ENCODE measurements at regions not wholly inside any gene's neighbourhood (a gene's known extent, or its start where the extent isn't known, plus 50 kb on each side); places are given as distances from the start of the nearest gene placed in this dataset.
A peak's percentile ranks its signal among the peaks of the same experiment; 100 is the strongest.
"Not testable (repeated sequence)": the region's sequence is repeated elsewhere in the genome, so short reads cannot be mapped to it uniquely, and the experiment has no call there.

- ATAC-seq (ENCODE audit: low read depth in 2 of 2) (no peak), DNase-seq (no peak)
- peaks cover 0 to 6% (median 0%) of the 10 kb centered on the region in 3 donors for H3K4me1 Mint-ChIP-seq
- H3K4me3 Mint-ChIP-seq = no peak overlapping the region
- H3K27me3 Mint-ChIP-seq = peaks cover under 1 to 13% (median 12%) of the 10 kb centered on the region in 3 donors
- H3K27ac Mint-ChIP-seq = no peak overlapping the region
- no peaks in the 10 kb centered on the region for H3K36me3 Mint-ChIP-seq
- no peaks in the 10 kb centered on the region for H3K9me3 Mint-ChIP-seq
Measured at GRCh38 chr4:98828801-98829200, 100.1 kb downstream of the EIF4E start.

DNA sequence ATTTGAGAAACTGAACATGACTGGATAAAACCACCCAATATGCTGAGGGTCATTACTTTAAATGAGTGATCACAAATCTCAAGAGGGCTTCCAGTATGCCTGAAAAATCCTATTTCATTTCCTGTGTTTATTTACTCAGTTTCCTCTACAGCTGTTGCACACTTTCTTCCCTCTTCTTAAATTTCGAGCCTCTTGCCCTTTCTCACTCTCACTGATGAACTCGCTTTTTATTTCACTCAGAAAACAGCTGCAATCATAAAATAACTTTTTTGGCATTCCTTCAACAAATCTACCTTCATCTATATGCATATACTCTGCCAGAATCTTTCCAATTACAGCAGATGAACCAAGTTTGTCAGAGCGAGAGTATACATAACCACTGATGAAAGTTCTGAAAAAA, 101.3 kb downstream of the EIF4E start:
- Mint-ChIP-seq H3K9me3 (no peaks in the 10 kb centered on the region), H3K4me3 (no peak overlapping the region), H3K27me3 (peaks cover 4 to 13% (median 12%) of the 10 kb centered on the region in 3 donors), H3K4me1 (peaks cover 0 to 6% (median 0%) of the 10 kb centered on the region in 3 donors), H3K36me3 (no peaks in the 10 kb centered on the region), H3K27ac (no peak overlapping the region)
- DNase-seq (no peak), ATAC-seq (ENCODE audit: low read depth in 2 of 2) (no peak)

- Mint-ChIP-seq H3K36me3 (no peaks in the 10 kb centered on the region), H3K9me3 (peaks cover 0 to 7% (median 0%) of the 10 kb centered on the region in 7 donors), H3K27ac (peak overlapping the region in 1 of 6 donors; percentile 1), H3K4me3 (no peak overlapping the region), H3K4me1 (peaks cover 0 to 1% (median 0%) of the 10 kb centered on the region in 3 donors), H3K27me3 (peaks cover 3 to 18% (median 7%) of the 10 kb centered on the region in 3 donors)
- ATAC-seq (ENCODE audit: low read depth in 2 of 2) (no peak), DNase-seq (no peak)
Measured at GRCh38 chr4:98822144-98822543, 106.8 kb downstream of the EIF4E start.

DNA sequence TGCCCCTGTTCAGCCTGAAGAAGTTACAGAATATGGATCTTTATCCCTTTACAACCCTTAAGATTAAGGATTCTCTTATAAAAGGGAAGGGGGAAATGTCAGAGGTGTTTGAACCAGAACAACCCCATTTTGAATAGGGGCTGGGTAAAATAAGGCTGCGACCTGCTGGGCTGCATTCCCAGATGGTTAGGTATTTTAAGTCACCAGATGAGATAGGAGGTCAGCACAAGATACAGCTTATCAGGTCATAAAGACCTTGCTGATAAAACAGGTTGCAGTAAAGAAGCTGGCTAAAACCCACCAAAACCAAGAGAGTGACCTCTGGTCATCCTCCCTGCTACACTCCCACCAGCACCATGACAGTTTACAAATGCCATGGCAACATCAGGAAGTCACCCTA, 110.8 kb downstream of the EIF4E start:
- peaks cover 0 to 18% (median 5%) of the 10 kb centered on the region in 7 donors for H3K9me3 Mint-ChIP-seq
- DNase-seq; H3K27ac Mint-ChIP-seq; H3K36me3 Mint-ChIP-seq; ATAC-seq (ENCODE audit: low read depth in 2 of 2); H3K4me1 Mint-ChIP-seq; H3K4me3 Mint-ChIP-seq: not testable (repeated sequence)
- H3K27me3 Mint-ChIP-seq = peaks cover 3 to 15% (median 10%) of the 10 kb centered on the region in 3 donors

DNA sequence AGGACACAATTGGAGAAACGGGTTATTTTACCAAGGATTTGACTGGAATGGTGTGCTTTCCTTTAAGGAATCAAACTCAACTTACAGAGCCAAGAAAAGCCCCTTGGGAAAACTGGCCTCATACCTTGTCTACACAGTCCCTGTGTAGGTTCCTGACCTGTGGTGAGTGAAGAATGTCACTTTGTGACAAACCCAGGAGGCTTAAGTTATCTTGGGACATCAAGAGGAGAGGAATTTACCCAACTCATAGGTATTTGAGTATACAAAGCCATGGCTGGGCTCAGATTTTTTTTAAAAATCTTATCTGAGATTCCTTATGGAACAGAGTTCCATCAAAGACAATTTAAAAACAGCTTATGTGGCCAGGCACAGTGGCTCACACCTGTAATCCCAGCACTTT, 112.1 kb downstream of the EIF4E start:
- Mint-ChIP-seq H3K36me3 (no peaks in the 10 kb centered on the region), H3K4me3 (no peak overlapping the region), H3K9me3 (peaks cover 0 to 18% (median 5%) of the 10 kb centered on the region in 7 donors), H3K4me1 (no peaks in the 10 kb centered on the region), H3K27ac (no peak overlapping the region), H3K27me3 (peaks cover 3 to 15% (median 10%) of the 10 kb centered on the region in 3 donors)
- DNase-seq (no peak), ATAC-seq (ENCODE audit: low read depth in 2 of 2) (no peak)

- no peak for ATAC-seq (ENCODE audit: low read depth in 2 of 2)
- H3K27me3 Mint-ChIP-seq = peaks cover 3 to 15% (median 10%) of the 10 kb centered on the region in 3 donors
- no peak for DNase-seq
Measured at GRCh38 chr4:98816386-98816785, 112.5 kb downstream of the EIF4E start.

GRCh38 chr4:98804403-98804802, 124.5 kb downstream of the EIF4E start:
- no peak overlapping the region for H3K27ac Mint-ChIP-seq
- H3K36me3 Mint-ChIP-seq = no peaks in the 10 kb centered on the region
- no peak overlapping the region for H3K4me3 Mint-ChIP-seq
- peaks cover 0 to 1% (median 0%) of the 10 kb centered on the region in 7 donors for H3K9me3 Mint-ChIP-seq
- H3K27me3 Mint-ChIP-seq = peaks cover 8 to 13% (median 12%) of the 10 kb centered on the region in 3 donors
- no peaks in the 10 kb centered on the region for H3K4me1 Mint-ChIP-seq
- ATAC-seq (ENCODE audit: low read depth in 2 of 2) = no peak
- no peak for DNase-seq

More at GRCh38 chr4:98816386-98816785, 112.5 kb downstream of the EIF4E start:
- Mint-ChIP-seq H3K4me3 (no peak overlapping the region), H3K27ac (no peak overlapping the region), H3K4me1 (no peaks in the 10 kb centered on the region), H3K36me3 (no peaks in the 10 kb centered on the region), H3K9me3 (peaks cover 0 to 18% (median 5%) of the 10 kb centered on the region in 7 donors)

DNA sequence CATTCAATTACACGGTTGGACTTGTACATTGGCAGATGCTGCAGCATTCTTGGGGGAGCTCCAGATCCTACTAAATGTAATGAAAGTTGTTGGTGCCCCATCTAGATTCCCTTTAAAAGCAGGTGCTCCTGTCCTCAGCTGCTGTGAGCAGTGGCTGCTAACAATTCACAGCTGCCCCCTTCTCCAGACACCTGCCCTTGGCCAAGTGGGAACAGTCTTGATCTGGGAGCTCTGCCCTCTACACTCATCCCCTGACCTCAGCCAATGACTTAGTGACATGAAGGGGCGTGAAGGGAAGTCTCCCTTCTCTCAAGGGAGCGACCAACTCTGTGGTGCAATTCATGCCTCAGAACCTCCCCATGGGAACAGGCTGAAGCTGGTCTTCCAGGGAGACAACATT, 125.7 kb downstream of the EIF4E start:
- peaks cover 5 to 16% (median 12%) of the 10 kb centered on the region in 3 donors for H3K27me3 Mint-ChIP-seq
- ATAC-seq (ENCODE audit: low read depth in 2 of 2) = no peak

DNA sequence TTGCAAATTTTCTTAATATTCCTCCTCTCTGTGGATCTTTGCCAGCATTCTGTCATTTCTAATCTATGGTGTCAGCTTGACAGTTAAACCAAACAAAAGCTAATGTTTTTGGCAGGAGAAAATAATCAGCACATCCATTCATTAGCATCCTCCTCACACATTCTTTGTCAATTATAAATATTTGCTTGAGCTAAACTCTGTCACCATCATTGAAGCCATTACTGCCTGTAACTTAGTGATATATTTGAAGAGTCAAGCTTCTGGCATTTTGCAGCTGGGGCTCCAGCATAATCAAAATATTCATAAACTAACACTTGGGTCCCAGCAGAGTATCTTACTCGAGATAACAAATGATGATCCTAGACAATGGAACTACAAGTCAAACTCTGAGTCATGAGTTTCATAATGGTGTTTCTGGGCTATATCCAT, 126.1 kb downstream of the EIF4E start:
- H3K36me3 Mint-ChIP-seq = no peaks in the 10 kb centered on the region
- no peak for ATAC-seq (ENCODE audit: low read depth in 2 of 2)
- H3K4me3 Mint-ChIP-seq = no peak overlapping the region
- peaks cover 5 to 16% (median 12%) of the 10 kb centered on the region in 3 donors for H3K27me3 Mint-ChIP-seq
- H3K27ac Mint-ChIP-seq = peak overlapping the region in 1 of 6 donors; percentile 16
- no peak for DNase-seq
- no peaks in the 10 kb centered on the region for H3K4me1 Mint-ChIP-seq
- H3K9me3 Mint-ChIP-seq = peaks cover 0 to 3% (median 0%) of the 10 kb centered on the region in 7 donors

More for the DNA sequence above, 125.7 kb downstream of the EIF4E start:
- Mint-ChIP-seq H3K4me3 (no peak overlapping the region), H3K36me3 (no peaks in the 10 kb centered on the region), H3K9me3 (peaks cover 0 to 3% (median 0%) of the 10 kb centered on the region in 7 donors), H3K27ac (no peak overlapping the region), H3K4me1 (no peaks in the 10 kb centered on the region)
- no peak for DNase-seq

DNA sequence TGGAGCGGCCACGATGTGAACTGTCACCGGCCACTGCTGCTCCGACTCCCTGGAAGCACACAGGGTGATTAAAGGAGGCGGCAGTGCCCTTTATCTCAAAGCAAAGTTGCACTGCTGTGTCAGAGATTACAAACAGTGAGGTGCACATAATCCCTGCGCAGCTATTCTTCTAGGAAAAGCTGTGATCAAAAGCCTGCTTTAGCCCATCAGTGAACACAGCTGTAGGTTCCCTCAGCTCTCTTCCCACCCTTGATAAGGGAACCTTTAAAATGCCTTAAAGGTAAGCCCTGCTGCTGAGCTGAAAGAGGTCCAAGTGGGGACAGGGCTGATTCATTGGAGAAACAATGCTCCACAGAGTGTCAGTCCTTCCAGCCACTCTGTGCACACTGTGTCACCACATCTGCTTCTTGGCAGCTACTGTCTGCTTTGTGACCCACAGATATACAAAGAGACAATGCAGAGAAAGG, 127.6 kb downstream of the EIF4E start:
- Mint-ChIP-seq H3K4me1 (no peaks in the 10 kb centered on the region), H3K36me3 (no peaks in the 10 kb centered on the region), H3K27me3 (peaks cover 11 to 23% (median 12%) of the 10 kb centered on the region in 3 donors), H3K27ac (no peak overlapping the region), H3K4me3 (no peak overlapping the region), H3K9me3 (peaks cover 0 to 3% (median 0%) of the 10 kb centered on the region in 7 donors)
- ATAC-seq (ENCODE audit: low read depth in 2 of 2) (no peak), DNase-seq (no peak)

DNA sequence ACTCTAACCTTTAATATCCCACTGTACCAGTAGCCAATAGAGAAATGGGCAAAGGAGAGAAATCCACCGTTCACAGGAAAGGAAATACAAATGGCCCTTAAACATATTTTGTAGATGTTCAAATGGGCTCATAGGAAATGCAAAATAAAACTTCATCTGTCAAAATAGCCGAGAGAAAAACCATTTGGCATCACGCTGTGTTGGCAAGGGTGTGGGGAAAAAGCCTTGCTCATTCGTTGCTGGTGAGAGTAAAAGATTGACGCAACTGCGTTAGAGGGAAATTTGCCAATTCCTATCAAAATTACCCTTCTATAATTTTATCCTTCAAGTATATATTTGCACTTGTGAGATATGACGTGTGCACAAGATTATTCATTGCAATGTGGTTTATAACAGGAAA, 131.9 kb downstream of the EIF4E start:
- Mint-ChIP-seq H3K36me3 (no peaks in the 10 kb centered on the region), H3K27me3 (peaks cover 7 to 15% (median 11%) of the 10 kb centered on the region in 3 donors), H3K4me1 (no peaks in the 10 kb centered on the region), H3K4me3 (no peak overlapping the region), H3K27ac (no peak overlapping the region), H3K9me3 (peaks cover 0 to 3% (median 0%) of the 10 kb centered on the region in 7 donors)
- no peak for DNase-seq
- no peak for ATAC-seq (ENCODE audit: low read depth in 2 of 2)

GRCh38 chr4:98794565-98795205, 134.2 kb downstream of the EIF4E start:
- Mint-ChIP-seq H3K36me3 (no peaks in the 10 kb centered on the region), H3K27me3 (peaks cover 3 to 13% (median 11%) of the 10 kb centered on the region in 3 donors), H3K4me1 (no peaks in the 10 kb centered on the region), H3K27ac (no peak overlapping the region), H3K9me3 (peaks cover 0 to 3% (median 0%) of the 10 kb centered on the region in 7 donors), H3K4me3 (no peak overlapping the region)
- ATAC-seq (ENCODE audit: low read depth in 2 of 2) (no peak), DNase-seq (no peak)

DNA sequence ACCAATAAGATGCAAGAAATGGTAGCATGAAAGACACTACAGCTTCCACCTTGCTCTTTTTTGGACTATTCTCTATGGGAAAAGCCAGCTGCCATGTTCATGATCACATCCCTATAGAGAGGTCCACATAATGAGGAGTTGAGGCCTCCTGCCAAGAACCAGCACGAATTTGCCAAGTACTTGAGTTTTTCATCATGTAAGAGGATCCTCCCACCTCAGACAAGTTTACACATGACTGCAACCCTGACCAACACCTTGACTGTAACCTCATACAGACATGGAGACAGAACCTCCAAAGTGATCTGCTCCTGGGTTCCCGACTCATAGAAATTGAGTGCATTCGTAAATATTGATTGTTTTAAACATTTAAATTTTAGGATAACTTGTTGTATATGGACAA, 135.2 kb upstream of the TSPAN5 start:
- Mint-ChIP-seq H3K4me3 (no peak overlapping the region), H3K36me3 (no peaks in the 10 kb centered on the region), H3K9me3 (peaks cover 0 to 7% (median 0%) of the 10 kb centered on the region in 7 donors), H3K4me1 (no peaks in the 10 kb centered on the region), H3K27me3 (peaks cover 3 to 7% (median 5%) of the 10 kb centered on the region in 3 donors), H3K27ac (no peak overlapping the region)
- no peak for DNase-seq
- no peak for ATAC-seq (ENCODE audit: low read depth in 2 of 2)

GRCh38 chr4:98786866-98787265, 128.5 kb upstream of the TSPAN5 start:
- Mint-ChIP-seq H3K4me1 (no peaks in the 10 kb centered on the region), H3K9me3 (peaks cover 0 to 7% (median 0%) of the 10 kb centered on the region in 7 donors), H3K27ac (no peak overlapping the region), H3K27me3 (peaks cover 11 to 23% (median 20%) of the 10 kb centered on the region in 3 donors), H3K36me3 (no peaks in the 10 kb centered on the region), H3K4me3 (no peak overlapping the region)
- ATAC-seq (ENCODE audit: low read depth in 2 of 2) (no peak), DNase-seq (no peak)

Data from naive B cell (primary cell).